IPS-18a (cell line): ENCODE measurements at regions not wholly inside any gene's neighbourhood (a gene's known extent, or its start where the extent isn't known, plus 50 kb on each side); places are given as distances from the start of the nearest gene placed in this dataset.

Experiments used
- H3K27ac ChIP-seq: one replicate; pipeline ENCODE4 v1.5.1; 2013; ENCODE audit warnings: low read length
- H3K27me3 ChIP-seq: one replicate; pipeline ENCODE4 v1.6.1; 2013; ENCODE audit warnings: mild to moderate bottlenecking, low read length; ENCODE audit not compliant: control insufficient read depth, insufficient read depth
- H3K36me3 ChIP-seq: one replicate; pipeline ENCODE4 v1.6.1; 2013; ENCODE audit warnings: low read depth, low read length; ENCODE audit not compliant: control insufficient read depth
- H3K4me1 ChIP-seq: one replicate; pipeline ENCODE4 v1.6.1; 2013; ENCODE audit warnings: low read depth, low read length; ENCODE audit not compliant: control insufficient read depth
- H3K4me3 ChIP-seq: one replicate; pipeline ENCODE4 v1.5.1; 2013; ENCODE audit warnings: low read length
- H3K9ac ChIP-seq: one replicate; pipeline ENCODE4 v1.6.1; 2013; ENCODE audit warnings: mild to moderate bottlenecking, low read length, moderate library complexity
- H3K9me3 ChIP-seq: one replicate; pipeline ENCODE4 v1.6.1; 2013; ENCODE audit warnings: low read depth, low read length; ENCODE audit not compliant: control insufficient read depth

GRCh38 chr20:21033817-21034216 lies 72.3 kb downstream of the LINC00237 start:
- Histone ChIP-seq H3K9ac (no peak overlapping the region), H3K9me3 (no peaks in the 10 kb centered on the region), H3K27ac (no peak overlapping the region), H3K36me3 (no peaks in the 10 kb centered on the region), H3K4me3 (no peak overlapping the region), H3K4me1 (no peaks in the 10 kb centered on the region), H3K27me3 (no peaks in the 10 kb centered on the region)

GRCh38 chr20:21031666-21032065 lies 74.5 kb downstream of the LINC00237 start:
- Histone ChIP-seq H3K9ac (no peak overlapping the region), H3K4me1 (no peaks in the 10 kb centered on the region), H3K36me3 (no peaks in the 10 kb centered on the region), H3K27ac (no peak overlapping the region), H3K9me3 (no peaks in the 10 kb centered on the region), H3K4me3 (no peak overlapping the region), H3K27me3 (no peaks in the 10 kb centered on the region)

- no peaks in the 10 kb centered on the region for H3K27me3 ChIP-seq
- no peaks in the 10 kb centered on the region for H3K36me3 ChIP-seq
- no peak overlapping the region for H3K9ac ChIP-seq
These were observed 76.8 kb downstream of the LINC00237 start for GRCh38 chr20:21029341-21029740.

GRCh38 chr20:21028921-21029320 lies 77.2 kb downstream of the LINC00237 start:
- Histone ChIP-seq H3K4me1 (no peaks in the 10 kb centered on the region), H3K27ac (no peak overlapping the region), H3K9ac (no peak overlapping the region), H3K27me3 (no peaks in the 10 kb centered on the region), H3K4me3 (no peak overlapping the region), H3K36me3 (no peaks in the 10 kb centered on the region), H3K9me3 (no peaks in the 10 kb centered on the region)

More at GRCh38 chr20:21029341-21029740, 76.8 kb downstream of the LINC00237 start:
- H3K27ac ChIP-seq = no peak overlapping the region
- H3K4me3 ChIP-seq = no peak overlapping the region
- no peaks in the 10 kb centered on the region for H3K9me3 ChIP-seq
- H3K4me1 ChIP-seq = no peaks in the 10 kb centered on the region

- no peaks in the 10 kb centered on the region for H3K9me3 ChIP-seq
- H3K27me3 ChIP-seq = no peaks in the 10 kb centered on the region
These were observed 77.7 kb downstream of the LINC00237 start for GRCh38 chr20:21028436-21028835.

GRCh38 chr20:21027569-21027968 lies 78.6 kb downstream of the LINC00237 start:
- Histone ChIP-seq H3K4me3 (no peak overlapping the region), H3K9ac (no peak overlapping the region)

More at GRCh38 chr20:21028436-21028835, 77.7 kb downstream of the LINC00237 start:
- H3K27ac ChIP-seq = no peak overlapping the region
- H3K9ac ChIP-seq = no peak overlapping the region
- no peaks in the 10 kb centered on the region for H3K4me1 ChIP-seq
- no peaks in the 10 kb centered on the region for H3K36me3 ChIP-seq
- H3K4me3 ChIP-seq = no peak overlapping the region

GRCh38 chr20:21026951-21027350 lies 79.2 kb downstream of the LINC00237 start:
- Histone ChIP-seq H3K27ac (no peak overlapping the region), H3K36me3 (no peaks in the 10 kb centered on the region), H3K9me3 (no peaks in the 10 kb centered on the region), H3K9ac (no peak overlapping the region), H3K4me3 (no peak overlapping the region), H3K27me3 (no peaks in the 10 kb centered on the region), H3K4me1 (no peaks in the 10 kb centered on the region)

More at GRCh38 chr20:21027569-21027968, 78.6 kb downstream of the LINC00237 start:
- Histone ChIP-seq H3K27me3 (no peaks in the 10 kb centered on the region), H3K9me3 (no peaks in the 10 kb centered on the region), H3K27ac (no peak overlapping the region), H3K4me1 (no peaks in the 10 kb centered on the region), H3K36me3 (no peaks in the 10 kb centered on the region)

GRCh38 chr20:21024420-21024819 lies 81.7 kb downstream of the LINC00237 start:
- Histone ChIP-seq H3K9me3 (no peaks in the 10 kb centered on the region), H3K36me3 (no peaks in the 10 kb centered on the region), H3K27me3 (no peaks in the 10 kb centered on the region), H3K27ac (no peak overlapping the region), H3K4me1 (peaks cover 10% of the 10 kb centered on the region), H3K4me3 (no peak overlapping the region), H3K9ac (no peak overlapping the region)

GRCh38 chr20:21022925-21023324 lies 83.2 kb downstream of the LINC00237 start:
- no peak overlapping the region for H3K4me3 ChIP-seq

GRCh38 chr20:21021472-21021790 lies 84.7 kb downstream of the LINC00237 start:
- no peak overlapping the region for H3K4me3 ChIP-seq

More at GRCh38 chr20:21022925-21023324, 83.2 kb downstream of the LINC00237 start:
- no peaks in the 10 kb centered on the region for H3K36me3 ChIP-seq
- peaks cover 10% of the 10 kb centered on the region for H3K4me1 ChIP-seq
- H3K27ac ChIP-seq = no peak overlapping the region
- no peaks in the 10 kb centered on the region for H3K9me3 ChIP-seq
- H3K27me3 ChIP-seq = no peaks in the 10 kb centered on the region
- H3K9ac ChIP-seq = no peak overlapping the region

GRCh38 chr20:21020659-21021471 lies 85.3 kb downstream of the LINC00237 start:
- H3K27ac ChIP-seq = no peak overlapping the region
- no peak overlapping the region for H3K4me3 ChIP-seq
- H3K9ac ChIP-seq = no peak overlapping the region
- H3K9me3 ChIP-seq = no peaks in the 10 kb centered on the region
- peaks cover 22% of the 10 kb centered on the region for H3K4me1 ChIP-seq
- H3K36me3 ChIP-seq = no peaks in the 10 kb centered on the region
- H3K27me3 ChIP-seq = no peaks in the 10 kb centered on the region

More at GRCh38 chr20:21021472-21021790, 84.7 kb downstream of the LINC00237 start:
- Histone ChIP-seq H3K36me3 (no peaks in the 10 kb centered on the region), H3K9me3 (no peaks in the 10 kb centered on the region), H3K4me1 (peaks cover 20% of the 10 kb centered on the region), H3K9ac (no peak overlapping the region), H3K27me3 (no peaks in the 10 kb centered on the region), H3K27ac (no peak overlapping the region)
